GM18498 (cell line): ENCODE measurements at regions not wholly inside any gene's neighbourhood (a gene's known extent, or its start where the extent isn't known, plus 50 kb on each side); places are given as distances from the start of the nearest gene placed in this dataset.

Source experiments
- ATAC-seq: cut with Tn5 transposase; IDR thresholded peaks from one replicate; pipeline ENCODE4 v1.9.1; 2021; ENCODE audit warnings: mild to moderate bottlenecking, moderate library complexity; ENCODE audit not compliant: unreplicated experiment

DNA sequence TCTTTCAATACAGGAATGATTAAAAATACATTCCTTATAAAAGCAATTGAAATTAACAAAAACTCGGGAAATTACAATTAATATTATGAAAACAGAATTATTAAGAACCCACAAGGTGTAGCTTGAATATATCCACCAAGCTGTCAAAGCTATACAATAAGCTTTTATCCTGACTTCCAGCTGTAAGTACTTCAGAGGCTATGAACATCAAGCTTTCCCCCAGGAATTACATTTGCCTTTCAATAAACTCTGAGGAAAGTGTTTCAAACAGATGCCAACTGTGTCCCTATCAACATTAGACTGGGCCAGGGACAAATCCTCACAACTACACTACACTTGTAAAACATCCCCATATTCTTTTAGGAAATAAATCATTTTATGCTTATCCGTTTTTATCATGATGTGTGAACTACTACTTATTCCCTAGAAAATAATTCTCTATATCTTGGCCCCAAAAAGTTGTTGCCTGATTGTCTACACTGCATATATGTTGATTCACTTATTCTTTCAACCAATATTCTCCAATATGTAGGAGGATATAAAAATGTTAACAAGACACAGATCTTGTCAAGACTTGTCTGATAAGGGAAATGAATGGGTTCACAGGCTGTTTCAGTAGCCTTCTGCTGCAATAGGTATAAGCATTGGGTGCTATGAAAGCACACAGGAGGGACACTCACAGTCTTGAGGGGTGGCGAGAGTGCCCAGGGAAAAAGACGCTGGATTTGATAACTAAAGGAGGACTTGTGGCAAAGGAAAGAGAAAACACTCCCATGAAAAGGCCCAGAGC lies 494.1 kb downstream of the CENPC start:
- peak; percentile 42 for ATAC-seq

DNA sequence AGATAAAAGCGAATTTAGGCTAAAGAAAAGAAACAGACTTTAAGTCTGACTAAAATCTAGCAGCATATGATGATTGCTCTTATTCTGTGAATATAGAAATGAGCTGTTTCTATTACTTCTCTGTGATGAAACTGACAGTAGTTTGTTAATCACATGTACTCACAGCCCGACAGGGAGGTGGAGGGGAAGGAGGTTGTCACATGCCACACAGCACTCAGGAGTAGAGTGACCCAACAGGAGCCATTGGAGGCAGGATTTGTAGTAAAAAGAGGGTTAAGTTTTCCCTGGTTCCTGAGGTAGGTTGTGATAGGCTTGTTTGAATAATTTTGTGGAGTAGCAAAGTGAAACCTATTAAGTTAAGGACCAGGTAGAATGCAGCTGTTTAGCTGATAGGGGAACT lies 495.9 kb downstream of the CENPC start:
- ATAC-seq = no peak

DNA sequence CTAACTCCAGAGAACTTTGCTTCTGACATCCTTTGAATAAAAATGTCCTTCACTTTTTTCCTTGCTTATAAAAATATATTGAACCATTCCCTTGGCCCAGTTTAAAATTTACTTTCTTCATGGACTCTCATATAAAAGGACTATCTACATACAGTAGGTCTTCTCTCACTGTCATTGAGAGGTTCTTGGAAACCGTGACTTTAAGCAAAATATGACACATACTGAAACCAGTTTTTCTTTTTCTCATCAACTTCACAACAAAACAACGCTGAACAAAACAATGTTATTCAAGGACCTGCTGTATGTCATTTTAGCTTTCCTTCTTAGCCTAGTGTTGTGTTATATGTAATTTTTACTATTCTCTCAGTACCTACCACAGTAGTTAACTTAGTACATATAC lies 496.8 kb downstream of the CENPC start:
- no peak for ATAC-seq

DNA sequence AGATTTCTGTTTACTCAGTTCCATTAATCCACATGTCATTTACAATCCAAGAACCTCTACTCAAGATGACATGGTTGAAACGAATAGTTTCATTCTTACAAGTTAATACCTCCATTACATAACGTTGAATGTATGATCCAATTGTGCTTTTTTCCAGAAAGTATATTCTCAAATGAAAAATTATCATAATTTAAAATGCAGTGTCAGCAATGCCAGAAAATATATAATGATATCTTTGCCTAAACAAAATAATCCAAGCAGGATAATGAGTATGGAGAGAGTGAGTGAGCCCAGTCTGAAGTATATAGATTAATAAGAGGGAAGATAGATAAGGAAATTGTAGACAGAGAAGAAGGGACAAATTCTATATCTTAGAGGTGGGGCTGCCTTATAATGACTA lies 505.0 kb downstream of the CENPC start:
- ATAC-seq = no peak

DNA sequence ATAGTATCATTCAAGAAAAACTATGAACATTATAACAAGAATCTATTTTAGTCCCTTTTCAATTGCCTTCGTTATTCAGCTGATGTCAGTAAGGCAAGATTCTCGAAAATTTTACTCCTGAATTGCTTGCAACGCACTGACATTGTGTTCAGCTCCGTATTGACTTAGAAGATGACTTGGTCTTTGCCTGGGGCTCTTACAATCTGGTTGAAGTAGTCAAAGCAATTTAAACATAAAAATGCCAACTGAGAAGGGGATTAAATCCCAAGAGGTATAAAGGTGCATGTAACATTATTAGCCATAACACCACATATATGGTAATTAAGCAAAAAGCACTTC lies 507.1 kb downstream of the CENPC start:
- no peak for ATAC-seq

DNA sequence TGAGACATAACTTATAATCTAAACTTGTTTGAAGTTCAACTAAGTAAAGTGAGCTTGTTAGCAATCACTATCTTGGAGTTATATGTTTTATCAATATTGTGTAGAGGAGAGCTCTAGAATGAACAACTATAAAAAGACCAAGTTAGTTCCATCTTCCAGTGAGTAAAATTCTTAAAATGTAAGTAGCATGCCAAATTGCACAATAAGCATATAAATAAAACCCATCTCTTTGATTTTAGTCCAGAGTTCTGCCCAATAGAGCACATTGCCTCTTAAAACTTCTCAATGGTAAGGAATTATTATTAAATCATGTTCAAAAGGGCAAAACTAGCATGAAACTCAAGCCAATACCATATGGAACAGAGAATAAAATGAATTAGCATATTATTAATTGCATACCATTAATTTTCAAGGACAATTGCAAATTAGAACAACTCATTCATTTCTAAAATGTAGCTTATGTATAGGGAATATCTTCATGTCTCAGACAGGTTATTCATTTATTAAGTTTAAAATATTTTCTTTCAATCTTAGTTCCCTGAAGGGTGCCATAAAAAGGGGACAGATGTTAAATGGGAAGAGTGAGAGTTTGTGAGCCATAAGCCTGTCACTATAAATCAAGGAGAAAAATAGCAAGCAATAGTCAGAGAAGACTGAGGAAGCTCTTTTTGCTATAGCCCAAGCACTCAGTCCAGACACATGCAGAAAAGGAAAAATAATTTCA lies 507.6 kb downstream of the CENPC start:
- ATAC-seq = no peak

DNA sequence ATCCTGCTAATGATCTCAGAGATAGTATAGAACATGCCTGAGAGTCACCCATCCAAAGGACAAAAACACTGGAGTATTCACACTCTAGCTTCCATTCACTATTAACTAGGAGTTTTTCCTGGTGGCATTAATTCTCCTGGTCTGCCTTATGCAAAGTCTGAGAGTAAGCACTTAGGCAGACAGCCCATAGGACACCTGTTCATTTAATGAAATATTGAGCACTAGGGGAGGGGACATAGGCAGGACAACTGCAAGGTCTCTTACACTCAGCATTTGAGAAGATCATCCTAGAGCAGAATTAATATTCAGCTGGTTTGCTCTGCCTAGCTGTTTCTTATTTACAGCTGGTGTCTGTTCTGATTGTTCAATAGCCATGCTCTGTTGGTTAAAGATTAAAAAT lies 508.5 kb downstream of the CENPC start:
- ATAC-seq = no peak

DNA sequence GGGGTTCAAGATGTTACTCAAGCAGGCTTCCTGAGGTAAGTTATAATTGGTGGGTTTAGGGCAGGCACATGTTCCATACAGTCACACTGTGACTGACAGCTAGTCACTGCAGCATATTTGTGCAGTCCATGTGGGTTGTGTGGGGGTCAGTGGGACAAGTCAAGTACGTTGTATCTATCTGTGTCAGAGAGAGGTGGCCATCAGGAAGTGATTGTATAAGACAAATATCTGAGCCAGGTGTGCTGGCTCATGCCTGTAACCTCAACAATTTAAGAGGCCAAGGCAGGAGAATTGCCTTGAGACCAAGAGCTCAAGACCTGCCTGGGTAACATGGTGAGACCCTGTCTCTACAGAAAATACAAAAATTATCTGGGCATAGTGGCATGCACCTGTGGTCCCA lies 509.3 kb downstream of the CENPC start:
- no peak for ATAC-seq

DNA sequence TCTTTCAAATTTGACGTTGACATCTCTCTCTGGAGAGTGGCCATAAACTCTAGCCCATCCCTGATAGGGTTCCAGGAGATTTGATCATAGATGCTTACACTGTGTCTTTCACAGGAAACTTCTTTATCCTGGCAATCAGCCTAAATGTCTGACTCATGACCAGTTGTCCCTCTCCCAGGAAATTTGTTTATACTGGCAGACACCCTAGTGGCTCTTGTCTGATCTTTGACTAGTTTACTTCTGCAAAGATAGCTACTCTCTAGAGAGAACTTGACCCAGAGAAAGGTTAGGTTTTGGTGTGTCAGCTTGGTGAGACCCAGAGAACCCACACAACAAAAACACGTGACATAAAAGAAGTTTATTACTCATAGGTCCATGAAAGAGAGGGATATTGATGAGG lies 509.8 kb downstream of the CENPC start:
- ATAC-seq = no peak

DNA sequence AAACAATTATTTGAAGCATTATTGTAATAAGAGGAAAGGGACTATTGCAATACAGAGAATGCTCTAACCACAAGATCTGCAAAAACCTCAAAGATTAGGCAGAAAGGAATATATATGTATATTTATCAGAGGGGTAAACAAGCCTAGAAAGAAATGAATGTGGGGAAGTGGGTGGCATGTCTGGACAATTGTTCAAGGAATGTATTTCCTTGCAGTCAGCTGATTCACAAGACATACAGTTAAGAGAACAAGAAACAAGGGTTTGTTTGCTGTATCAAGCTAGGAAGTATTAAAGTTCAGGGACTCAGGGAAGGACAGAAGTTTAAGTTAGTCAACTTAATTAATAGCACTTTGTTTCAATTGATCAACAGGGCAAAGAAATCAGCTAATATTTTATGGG lies 514.7 kb downstream of the CENPC start:
- ATAC-seq = no peak

DNA sequence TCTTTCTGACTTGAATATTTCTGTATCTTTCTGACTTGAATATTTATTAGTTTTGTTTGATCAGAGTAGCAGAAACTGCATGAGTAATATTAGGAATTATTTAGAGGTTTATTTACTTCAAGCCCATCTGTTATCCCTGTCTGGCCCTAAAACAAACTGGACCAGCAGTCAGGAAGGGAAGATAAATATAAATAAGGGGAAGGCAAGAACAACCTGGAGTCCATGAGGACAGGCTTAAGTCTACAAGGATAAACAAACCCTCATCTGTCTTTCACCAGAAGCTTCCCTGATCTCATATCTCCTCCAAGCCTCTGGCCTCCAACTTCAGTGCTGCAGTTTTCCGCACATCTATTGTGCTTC lies 524.9 kb downstream of the CENPC start:
- ATAC-seq = no peak

DNA sequence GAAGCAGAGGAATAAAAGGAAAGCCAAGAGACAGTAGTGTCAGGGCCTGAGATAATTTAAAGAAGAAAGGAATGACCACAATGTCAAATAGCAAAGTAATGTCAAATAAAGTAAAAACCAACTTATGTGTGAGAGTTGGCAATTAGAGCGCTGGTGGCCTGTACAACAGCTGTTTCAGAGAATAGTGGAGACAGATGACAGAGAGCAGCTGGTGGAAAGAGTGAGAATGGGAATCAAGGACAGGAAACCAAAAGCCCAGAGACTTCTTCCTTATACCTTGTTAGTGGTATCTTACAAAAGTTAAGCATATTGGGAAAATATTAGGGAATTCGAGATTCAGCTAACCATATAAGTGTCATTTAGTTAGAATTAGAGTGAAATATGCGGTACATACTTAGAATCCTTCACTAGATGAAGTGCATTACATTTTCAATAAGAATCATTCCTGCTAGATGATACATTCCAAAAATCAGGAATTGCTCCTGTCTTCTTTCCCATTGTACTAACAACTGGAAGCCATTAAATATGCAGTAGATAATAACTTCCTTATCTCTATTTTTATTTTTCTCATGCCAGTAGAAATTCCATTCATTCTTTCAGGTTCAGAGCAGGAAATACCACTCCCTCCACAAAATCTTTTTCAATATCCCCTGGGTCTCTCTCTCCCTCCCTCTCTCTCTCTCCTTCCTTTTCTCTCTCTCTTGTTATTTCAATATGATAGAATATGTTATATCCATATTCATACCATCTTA lies 525.4 kb downstream of the CENPC start:
- no peak for ATAC-seq

DNA sequence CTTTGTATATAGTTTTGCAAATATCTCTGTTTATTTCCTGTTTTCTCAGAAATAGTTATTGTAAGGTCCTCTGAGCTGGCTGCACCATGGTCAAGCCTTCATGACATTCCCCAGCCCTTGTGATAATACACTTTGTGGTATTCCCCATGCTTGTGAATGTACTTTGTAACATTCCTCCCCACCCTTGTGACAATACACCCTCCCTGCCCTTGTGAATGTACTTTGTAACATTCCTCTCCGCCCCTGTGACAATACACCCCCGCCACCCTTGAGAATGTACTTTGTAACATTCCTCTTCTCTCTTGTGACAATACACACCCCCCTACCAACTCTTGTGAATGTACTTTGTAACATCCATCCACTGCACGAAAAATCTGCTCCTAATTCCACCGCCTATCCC lies 530.7 kb downstream of the CENPC start:
- ATAC-seq = no peak

DNA sequence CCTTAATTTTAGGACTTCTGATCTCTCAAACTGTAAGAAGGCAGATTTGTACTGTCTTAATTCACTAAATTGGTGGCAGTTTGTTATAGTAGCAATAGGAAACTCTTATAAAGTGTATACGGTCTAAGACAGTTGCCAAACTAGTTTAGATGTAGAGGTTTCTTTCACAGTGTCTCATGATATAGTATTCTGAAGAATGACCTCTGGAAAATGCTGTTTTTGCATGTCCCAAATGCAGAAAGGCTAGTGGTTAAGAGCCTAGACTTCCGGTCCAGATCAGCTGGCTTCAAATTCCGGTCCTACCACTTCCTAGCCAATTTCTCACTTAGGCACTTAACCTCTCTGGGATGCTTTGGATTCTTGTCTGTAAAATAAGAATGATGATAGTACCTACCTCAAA lies 538.5 kb downstream of the CENPC start:
- no peak for ATAC-seq

DNA sequence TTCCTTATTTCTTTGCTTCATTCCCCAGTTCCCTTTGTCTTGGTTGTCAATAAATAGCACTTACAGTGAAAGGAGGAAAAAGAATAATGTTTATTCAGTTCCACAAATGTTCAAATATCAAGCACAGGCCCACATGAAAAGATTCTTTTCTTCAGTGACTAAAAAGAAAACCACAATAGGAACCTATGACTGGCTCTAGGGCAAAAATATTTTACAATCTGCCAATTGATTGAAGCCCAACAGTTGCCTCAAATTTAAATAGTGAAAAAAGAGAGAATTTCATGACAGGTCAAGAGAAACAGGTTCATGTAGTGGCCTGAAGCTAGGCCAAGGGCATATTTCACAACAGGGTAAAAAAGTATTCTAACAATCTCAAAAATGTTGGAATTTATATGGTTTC lies 553.8 kb downstream of the CENPC start:
- ATAC-seq = no peak

DNA sequence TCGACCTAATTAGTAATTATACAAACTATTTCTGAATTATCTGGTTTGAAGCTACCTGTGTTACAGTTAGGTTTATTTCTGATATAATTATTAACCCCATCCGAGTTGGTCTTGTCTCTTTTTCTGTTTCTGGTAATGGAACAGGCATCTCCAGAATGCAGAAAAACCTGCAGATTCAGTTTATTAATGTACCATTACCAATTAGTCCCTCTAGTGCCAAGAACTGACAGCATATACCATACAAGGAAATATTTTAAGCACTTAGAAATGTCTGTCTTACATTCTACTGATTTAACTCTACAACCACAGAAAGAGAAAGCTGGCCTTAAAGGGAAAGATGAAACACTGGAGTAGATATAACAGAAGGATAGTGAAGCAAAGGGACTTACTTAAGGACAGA lies 570.6 kb downstream of the CENPC start:
- ATAC-seq = no peak

DNA sequence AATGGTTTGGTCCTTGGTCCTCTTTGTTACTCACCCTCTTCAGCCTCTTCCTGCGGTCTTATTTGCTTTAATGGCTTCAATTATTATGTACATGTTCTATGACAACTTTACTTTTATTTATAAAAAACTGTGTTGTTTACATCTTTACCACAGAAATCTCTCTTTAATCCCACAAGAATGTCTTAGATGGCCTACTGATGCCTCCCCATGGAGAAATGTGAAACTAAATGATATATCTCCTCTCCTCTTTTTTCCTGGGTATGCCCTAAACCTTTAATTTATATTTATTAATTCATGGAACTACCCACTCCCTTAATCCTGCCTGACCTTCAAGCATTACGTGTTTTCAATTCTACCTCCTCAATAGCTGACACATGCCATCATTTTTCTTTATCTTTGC lies 573.2 kb downstream of the CENPC start:
- ATAC-seq = no peak

DNA sequence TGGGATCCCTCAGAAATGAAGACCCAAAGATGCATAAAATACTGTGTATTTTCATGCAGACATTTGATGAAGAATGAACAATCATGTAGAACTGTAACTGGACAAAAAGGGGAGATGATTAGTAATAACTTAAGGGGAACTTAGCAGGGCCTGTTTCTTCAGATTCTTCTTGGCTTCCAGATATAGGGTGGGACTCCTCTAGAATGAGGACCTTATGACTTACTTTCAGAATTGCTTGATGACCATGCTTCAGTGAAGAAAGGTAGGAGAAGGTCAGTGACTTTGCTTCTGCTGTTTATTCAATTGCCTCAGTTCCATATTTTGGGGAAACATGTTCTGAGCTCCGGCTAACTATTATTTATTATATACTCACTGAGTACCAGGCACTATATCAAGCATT lies 580.8 kb downstream of the CENPC start:
- no peak for ATAC-seq

DNA sequence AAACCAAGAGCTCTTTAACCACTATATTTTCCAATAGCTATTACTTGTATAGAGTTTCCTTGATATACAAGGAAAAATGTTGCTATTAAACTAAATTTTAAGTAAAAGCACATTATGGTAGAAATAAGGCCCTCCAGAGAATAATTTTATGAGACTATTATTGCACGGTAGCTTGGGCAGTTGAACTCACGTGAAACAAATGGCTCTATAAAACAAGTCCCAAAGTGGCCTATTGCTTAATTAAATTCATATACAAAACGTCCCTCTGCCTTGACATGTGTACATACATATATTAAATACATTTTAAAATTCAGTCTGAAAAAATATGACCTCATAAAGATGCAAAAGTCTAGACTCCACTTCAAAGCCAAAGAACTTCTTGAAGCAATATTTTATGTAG lies 582.2 kb downstream of the CENPC start:
- ATAC-seq = no peak

DNA sequence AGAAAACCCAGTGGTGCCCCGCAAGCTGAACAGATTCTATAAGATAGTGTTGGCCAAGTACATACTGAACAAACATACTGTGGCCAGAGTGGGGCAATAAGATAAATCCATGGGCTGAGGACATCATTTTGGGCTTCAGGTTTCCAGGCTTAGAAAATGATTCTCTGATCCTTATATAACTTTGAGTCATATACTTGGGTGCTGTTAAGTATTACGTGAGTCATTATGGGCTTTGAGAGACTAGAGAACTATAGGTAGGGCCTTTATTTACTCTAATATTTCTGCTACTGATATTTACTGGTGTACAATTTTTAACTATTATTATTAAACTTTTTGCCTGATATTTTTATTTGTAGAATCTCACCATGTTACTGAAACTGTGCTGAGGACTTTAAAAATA lies 586.1 kb downstream of the CENPC start:
- ATAC-seq = no peak

DNA sequence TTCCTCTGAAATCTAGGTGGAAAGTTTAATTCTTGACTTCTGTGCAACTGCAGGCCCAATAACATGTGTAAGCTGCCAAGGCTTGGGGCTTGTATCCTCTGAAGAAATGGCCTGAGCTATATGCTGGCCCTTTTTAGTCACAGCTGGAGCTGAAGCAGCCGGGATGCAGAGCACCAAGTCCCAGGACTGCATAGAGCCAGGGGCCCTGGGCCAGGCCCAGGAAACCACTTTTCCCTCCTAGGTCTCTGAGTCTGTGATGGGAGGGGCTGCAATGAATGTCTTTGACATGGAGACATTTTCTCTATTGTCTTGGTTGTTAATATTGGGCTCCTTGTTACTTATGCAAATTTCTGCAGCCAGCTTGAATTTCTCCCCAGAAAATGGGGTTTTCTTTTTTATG lies 588.5 kb downstream of the CENPC start:
- no peak for ATAC-seq

DNA sequence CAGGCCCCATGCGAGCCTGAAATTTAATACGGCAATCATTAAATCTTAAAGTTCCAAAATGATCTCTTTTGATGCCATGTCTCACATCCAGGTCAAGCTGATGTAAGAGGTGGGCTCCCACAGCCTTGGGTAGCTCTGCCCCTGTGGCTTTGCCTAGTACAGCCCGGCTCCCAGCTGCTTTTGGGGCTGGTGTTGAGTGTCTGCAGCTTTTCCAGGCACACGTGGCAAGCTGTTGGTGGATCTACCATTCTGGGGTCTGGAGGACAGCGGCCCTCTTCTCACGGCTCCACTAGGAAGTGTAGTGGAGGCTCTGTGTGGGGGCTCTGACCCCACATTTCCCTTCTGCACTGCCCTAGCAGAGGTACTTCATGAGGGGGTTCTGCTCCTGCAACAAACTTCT lies 588.9 kb downstream of the CENPC start:
- ATAC-seq = no peak
